DOHH2 (cell line): ENCODE measurements at regions not wholly inside any gene's neighbourhood (a gene's known extent, or its start where the extent isn't known, plus 50 kb on each side); places are given as distances from the start of the nearest gene placed in this dataset.

Experiments used
- H3F3A ChIP-seq: fragments of 200-600 bp; sonication (generic), shearing (Covaris generic); 2 replicates; pipeline ENCODE4 v1.6.0; 2016; ENCODE audit warnings: antibody characterized with exemption, mild to moderate bottlenecking; ENCODE audit not compliant: control insufficient read depth, insufficient read depth
- H3K27ac ChIP-seq: fragments of 200-600 bp; sonication (generic); 2 replicates; pipeline ENCODE4 v1.5.1; 2014; ENCODE audit warnings: low read depth, mild to moderate bottlenecking, low read length, moderate library complexity
- H3K27me3 ChIP-seq: fragments of 200-600 bp; sonication (generic); 2 replicates; pipeline ENCODE4 v1.6.1; 2014; ENCODE audit warnings: mild to moderate bottlenecking, low read length, mixed read lengths; ENCODE audit not compliant: control insufficient read depth
- H3K36me3 ChIP-seq: fragments of 200-600 bp; sonication (generic); 2 replicates; pipeline ENCODE4 v1.6.1; 2014; ENCODE audit warnings: mild to moderate bottlenecking, low read length, moderate library complexity, mixed read lengths; ENCODE audit not compliant: control insufficient read depth
- H3K4me1 ChIP-seq: fragments of 200-600 bp; sonication (generic); 2 replicates; pipeline ENCODE4 v1.6.1; 2014; ENCODE audit warnings: mild to moderate bottlenecking, low read length, mixed read lengths; ENCODE audit not compliant: control insufficient read depth
- H3K4me2 ChIP-seq: fragments of 200-600 bp; sonication (generic); 2 replicates; pipeline ENCODE4 v1.6.0; 2014; ENCODE audit warnings: mild to moderate bottlenecking, low read length, moderate library complexity
- H3K4me3 ChIP-seq: fragments of 200-600 bp; sonication (generic); 2 replicates; pipeline ENCODE4 v1.5.1; 2014; ENCODE audit warnings: mild to moderate bottlenecking, low read length, mixed read lengths
- H3K79me2 ChIP-seq: fragments of 200-600 bp; sonication (generic); 2 replicates; pipeline ENCODE4 v1.6.1; 2014; ENCODE audit warnings: mild to moderate bottlenecking, low read length, mixed read lengths; ENCODE audit not compliant: control insufficient read depth
- H3K9me2 ChIP-seq: fragments of 200-600 bp; sonication (generic); replicated peaks from 2 replicates; pipeline ENCODE4 v1.6.1; 2014; ENCODE audit warnings: mild to moderate bottlenecking, low read length, mixed read lengths; ENCODE audit not compliant: control insufficient read depth
- H3K9me3 ChIP-seq: fragments of 200-600 bp; sonication (generic); 2 replicates; pipeline ENCODE4 v1.6.1; 2014; ENCODE audit warnings: antibody characterized with exemption, low read length, mixed read lengths; ENCODE audit not compliant: control insufficient read depth, insufficient read depth
- H4K20me1 ChIP-seq: fragments of 200-600 bp; sonication (generic); 2 replicates; pipeline ENCODE4 v1.6.0; 2014; ENCODE audit warnings: low read depth, mild to moderate bottlenecking, antibody characterized with exemption, low read length, moderate library complexity; ENCODE audit not compliant: control insufficient read depth, insufficient read depth
- EZH2phosphoT487 ChIP-seq: fragments of 200-600 bp; sonication (generic); IDR thresholded peaks from 2 replicates; pipeline ENCODE4 v1.6.1; 2017; ENCODE audit warnings: borderline replicate concordance, mild to moderate bottlenecking, antibody characterized with exemption, low read length, moderate library complexity, mixed read lengths
- TF ChIP-seq, protein P1 (sequence below): fragments of 200-600 bp; sonication (generic); IDR thresholded peaks from one replicate; pipeline ENCODE4 v1.5.1; 2014; ENCODE audit warnings: antibody characterized with exemption, mild to moderate bottlenecking, low read depth, low read length; ENCODE audit not compliant: poor library complexity, severe bottlenecking

DNA sequence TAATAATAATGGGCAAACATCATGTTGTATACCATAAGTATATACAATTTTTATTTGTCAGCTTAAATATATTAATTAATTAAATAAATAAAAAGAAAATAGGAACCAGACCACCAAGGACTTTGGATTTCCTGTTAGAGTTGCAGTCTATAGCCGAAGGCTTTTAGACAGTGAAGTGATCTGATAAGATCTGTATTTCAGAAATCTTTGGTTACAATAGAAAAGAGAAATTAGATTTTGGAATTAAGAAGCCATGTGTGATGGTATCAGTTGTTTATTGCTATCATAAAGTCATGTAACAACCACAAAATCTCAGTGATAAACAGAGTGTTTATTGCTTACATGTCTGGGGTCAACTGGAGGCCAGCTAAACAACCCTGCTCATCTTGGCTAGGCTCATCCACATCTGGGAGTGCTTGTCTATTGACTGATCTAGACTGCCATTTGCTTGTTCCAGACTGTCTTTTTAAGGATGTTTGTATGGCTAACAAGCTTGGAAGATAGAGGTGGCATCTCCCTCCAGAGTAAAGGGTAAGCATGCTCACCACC is 142.1 kb upstream of the USP9X start:
- Histone ChIP-seq H3K36me3 (no peaks in the 10 kb centered on the region), H3K27me3 (no peaks in the 10 kb centered on the region), H3K4me3 (no peak overlapping the region), H3K9me2 (no peaks in the 10 kb centered on the region), H4K20me1 (no peaks in the 10 kb centered on the region), H3K4me1 (no peaks in the 10 kb centered on the region), H3K4me2 (no peak overlapping the region), H3F3A (no peaks in the 10 kb centered on the region), H3K27ac (no peak overlapping the region), H3K9me3 (no peaks in the 10 kb centered on the region), H3K79me2 (no peaks in the 10 kb centered on the region)
- TF ChIP-seq, protein P1, sequence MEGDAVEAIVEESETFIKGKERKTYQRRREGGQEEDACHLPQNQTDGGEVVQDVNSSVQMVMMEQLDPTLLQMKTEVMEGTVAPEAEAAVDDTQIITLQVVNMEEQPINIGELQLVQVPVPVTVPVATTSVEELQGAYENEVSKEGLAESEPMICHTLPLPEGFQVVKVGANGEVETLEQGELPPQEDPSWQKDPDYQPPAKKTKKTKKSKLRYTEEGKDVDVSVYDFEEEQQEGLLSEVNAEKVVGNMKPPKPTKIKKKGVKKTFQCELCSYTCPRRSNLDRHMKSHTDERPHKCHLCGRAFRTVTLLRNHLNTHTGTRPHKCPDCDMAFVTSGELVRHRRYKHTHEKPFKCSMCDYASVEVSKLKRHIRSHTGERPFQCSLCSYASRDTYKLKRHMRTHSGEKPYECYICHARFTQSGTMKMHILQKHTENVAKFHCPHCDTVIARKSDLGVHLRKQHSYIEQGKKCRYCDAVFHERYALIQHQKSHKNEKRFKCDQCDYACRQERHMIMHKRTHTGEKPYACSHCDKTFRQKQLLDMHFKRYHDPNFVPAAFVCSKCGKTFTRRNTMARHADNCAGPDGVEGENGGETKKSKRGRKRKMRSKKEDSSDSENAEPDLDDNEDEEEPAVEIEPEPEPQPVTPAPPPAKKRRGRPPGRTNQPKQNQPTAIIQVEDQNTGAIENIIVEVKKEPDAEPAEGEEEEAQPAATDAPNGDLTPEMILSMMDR: no peak
- no peak for TF ChIP-seq EZH2phosphoT487

DNA sequence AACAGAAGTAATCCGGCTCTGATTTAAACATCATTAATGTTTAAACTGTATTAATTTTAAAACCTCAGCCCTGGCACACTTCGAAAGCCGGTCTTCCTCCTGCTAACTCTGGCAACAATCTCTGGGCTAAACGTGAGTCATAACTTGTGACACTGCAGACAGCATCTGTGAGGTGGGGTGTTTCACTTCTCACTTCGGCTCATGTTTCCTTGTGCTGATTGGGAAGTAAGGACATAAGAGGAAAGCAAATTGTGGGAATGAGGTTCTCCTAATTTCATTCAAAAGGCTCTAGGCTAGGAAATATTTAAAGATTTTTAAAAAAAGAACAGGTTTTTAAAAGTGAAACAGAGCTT is 139.9 kb upstream of the USP9X start:
- Histone ChIP-seq H3K9me2 (no peaks in the 10 kb centered on the region), H3K27ac (no peak overlapping the region)

DNA sequence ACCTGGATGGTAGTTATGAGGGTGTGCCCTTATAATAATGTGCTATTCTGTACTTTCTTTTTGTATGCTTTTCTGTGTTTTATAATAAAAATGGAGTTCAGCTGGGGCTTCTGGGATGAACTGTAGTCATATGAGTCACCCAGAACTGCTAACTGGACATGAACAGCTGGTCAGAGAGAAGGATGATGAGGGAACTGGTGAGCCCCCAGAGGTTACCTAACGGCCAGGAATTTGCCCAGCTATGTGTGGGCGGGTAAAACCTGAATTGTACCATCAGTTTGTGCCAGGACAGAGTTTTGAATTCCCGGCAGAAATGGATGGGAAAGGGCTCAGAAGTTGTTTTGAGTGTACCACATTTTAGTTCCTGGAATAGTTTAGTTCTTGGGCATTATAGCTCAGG is 138.0 kb upstream of the USP9X start:
- Histone ChIP-seq H3K4me2 (no peak overlapping the region), H3K4me1 (no peaks in the 10 kb centered on the region), H3K9me3 (no peaks in the 10 kb centered on the region), H3K36me3 (no peaks in the 10 kb centered on the region), H3K27ac (no peak overlapping the region), H3K9me2 (no peaks in the 10 kb centered on the region), H3K4me3 (no peak overlapping the region), H3K79me2 (no peaks in the 10 kb centered on the region), H3F3A (no peaks in the 10 kb centered on the region), H3K27me3 (no peaks in the 10 kb centered on the region), H4K20me1 (no peaks in the 10 kb centered on the region)
- TF ChIP-seq EZH2phosphoT487: no peak
- TF ChIP-seq, protein P1: no peak

More for the DNA sequence above, 139.9 kb upstream of the USP9X start:
- Histone ChIP-seq H3F3A (no peaks in the 10 kb centered on the region), H3K9me3 (no peaks in the 10 kb centered on the region), H3K36me3 (no peaks in the 10 kb centered on the region), H3K4me3 (no peak overlapping the region), H3K4me1 (no peaks in the 10 kb centered on the region), H4K20me1 (no peaks in the 10 kb centered on the region), H3K27me3 (no peaks in the 10 kb centered on the region), H3K79me2 (no peaks in the 10 kb centered on the region), H3K4me2 (no peak overlapping the region)
- TF ChIP-seq, protein P1: no peak
- no peak for TF ChIP-seq EZH2phosphoT487
